ENCODE measurements at regions not wholly inside any gene's neighbourhood (a gene's known extent, or its start where the extent isn't known, plus 50 kb on each side); places are given as distances from the start of the nearest gene placed in this dataset.
"Not testable (repeated sequence)": the region's sequence is repeated elsewhere in the genome, so short reads cannot be mapped to it uniquely, and the experiment has no call there.

DNA sequence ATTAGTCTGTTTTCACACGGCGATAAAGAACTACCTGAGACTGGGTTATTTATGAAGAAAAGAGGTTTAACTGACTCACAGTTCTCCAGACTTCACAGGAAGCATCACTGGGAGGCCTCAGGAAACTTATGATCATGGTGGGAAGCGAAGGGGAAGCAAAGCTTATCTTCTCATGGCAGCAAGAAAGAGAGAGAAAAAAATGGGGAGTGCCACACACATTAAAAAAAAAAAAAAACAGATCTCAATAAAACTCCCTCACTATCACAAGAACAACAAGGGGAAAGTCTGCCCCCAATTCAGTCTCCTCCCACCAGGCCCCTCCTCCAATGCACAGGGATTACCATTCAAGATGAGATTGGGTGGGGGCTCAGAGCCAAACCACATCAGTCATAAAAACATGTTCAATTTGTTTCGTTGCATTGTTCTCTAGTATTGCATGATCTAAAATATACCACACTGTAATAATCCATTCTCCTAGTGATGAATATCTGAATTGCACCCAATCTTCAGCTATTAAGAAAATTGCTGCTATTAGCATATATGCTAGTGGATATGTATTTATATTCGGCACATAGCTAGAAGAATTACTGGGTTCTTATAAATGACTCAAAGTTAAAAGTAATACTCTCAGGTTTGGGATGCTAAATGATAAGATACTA, 328.9 kb upstream of the KCND2 start:
- no peaks in the 10 kb centered on the region for H3K9me3 ChIP-seq (ENCODE audit: control insufficient read depth in 5 of 5, low read length in 5 of 5)
- no peaks in the 10 kb centered on the region for H3K36me3 ChIP-seq (ENCODE audit: control insufficient read depth in 5 of 5, insufficient read depth in 5 of 5, low read length in 5 of 5)
- no peaks in the 10 kb centered on the region for H3K4me1 ChIP-seq (ENCODE audit: control insufficient read depth in 5 of 5, insufficient read depth in 5 of 5, low read length in 5 of 5)
- H3K27me3 ChIP-seq (ENCODE audit: control insufficient read depth in 5 of 5, insufficient read depth in 4 of 5, low read length in 5 of 5), result no peaks in the 10 kb centered on the region
- no peak overlapping the region for H3K4me3 ChIP-seq (ENCODE audit: low read depth in 1 of 5, low read length in 5 of 5)
- no peak overlapping the region for H3K9ac ChIP-seq (ENCODE audit: low read length in 5 of 5)
- no peak overlapping the region for H3K27ac ChIP-seq (ENCODE audit: low read depth, low read length)

DNA sequence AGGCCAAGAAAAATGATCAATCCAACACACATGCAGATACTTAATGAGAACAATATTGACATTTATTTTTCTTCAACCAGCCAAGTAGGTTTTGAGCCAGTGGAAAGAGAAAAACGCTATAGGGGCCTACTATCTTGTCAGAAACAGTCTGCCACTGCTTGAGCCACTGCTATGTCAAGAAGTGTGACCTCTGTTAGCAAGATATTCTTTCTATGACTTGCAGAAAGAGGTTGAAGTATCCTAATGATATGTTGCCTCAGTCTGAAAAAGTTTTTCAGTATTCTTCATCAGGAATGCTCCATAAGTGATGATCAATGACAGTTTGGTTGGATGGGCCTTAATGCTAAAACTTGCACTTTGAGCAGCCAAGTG, 328.4 kb upstream of the KCND2 start:
- no peaks in the 10 kb centered on the region for H3K36me3 ChIP-seq (ENCODE audit: control insufficient read depth in 5 of 5, insufficient read depth in 5 of 5, low read length in 5 of 5)
- no peaks in the 10 kb centered on the region for H3K27me3 ChIP-seq (ENCODE audit: control insufficient read depth in 5 of 5, insufficient read depth in 4 of 5, low read length in 5 of 5)
- no peaks in the 10 kb centered on the region for H3K4me1 ChIP-seq (ENCODE audit: control insufficient read depth in 5 of 5, insufficient read depth in 5 of 5, low read length in 5 of 5)
- H3K27ac ChIP-seq (ENCODE audit: low read depth, low read length), result no peak overlapping the region
- no peak overlapping the region for H3K4me3 ChIP-seq (ENCODE audit: low read depth in 1 of 5, low read length in 5 of 5)
- no peaks in the 10 kb centered on the region for H3K9me3 ChIP-seq (ENCODE audit: control insufficient read depth in 5 of 5, low read length in 5 of 5)
- no peak overlapping the region for H3K9ac ChIP-seq (ENCODE audit: low read length in 5 of 5)

DNA sequence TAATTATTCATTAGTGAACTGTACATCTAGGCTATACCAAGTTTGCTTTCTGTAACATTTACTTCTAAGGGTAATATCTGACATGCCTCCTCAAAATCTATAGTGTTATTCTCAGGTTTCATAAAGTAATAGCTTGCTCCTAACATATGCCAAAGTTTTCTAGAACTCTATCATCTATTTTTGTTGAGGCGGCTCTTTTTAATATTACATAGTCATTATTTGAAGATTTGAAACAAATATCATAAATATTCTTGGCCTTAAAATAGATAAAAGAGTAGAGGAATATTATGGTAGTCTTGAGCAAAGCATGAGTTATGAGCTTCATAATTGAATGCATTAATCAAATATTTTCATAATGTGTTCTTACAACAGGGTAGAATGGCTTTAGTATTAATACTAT, 327.2 kb upstream of the KCND2 start:
- Histone ChIP-seq H3K36me3 (ENCODE audit: control insufficient read depth in 5 of 5, insufficient read depth in 5 of 5, low read length in 5 of 5) (no peaks in the 10 kb centered on the region), H3K4me3 (ENCODE audit: low read depth in 1 of 5, low read length in 5 of 5) (no peak overlapping the region), H3K9me3 (ENCODE audit: control insufficient read depth in 5 of 5, low read length in 5 of 5) (no peaks in the 10 kb centered on the region), H3K4me1 (ENCODE audit: control insufficient read depth in 5 of 5, insufficient read depth in 5 of 5, low read length in 5 of 5) (no peaks in the 10 kb centered on the region), H3K27me3 (ENCODE audit: control insufficient read depth in 5 of 5, insufficient read depth in 4 of 5, low read length in 5 of 5) (no peaks in the 10 kb centered on the region), H3K9ac (ENCODE audit: low read length in 5 of 5) (no peak overlapping the region), H3K27ac (ENCODE audit: low read depth, low read length) (no peak overlapping the region)

DNA sequence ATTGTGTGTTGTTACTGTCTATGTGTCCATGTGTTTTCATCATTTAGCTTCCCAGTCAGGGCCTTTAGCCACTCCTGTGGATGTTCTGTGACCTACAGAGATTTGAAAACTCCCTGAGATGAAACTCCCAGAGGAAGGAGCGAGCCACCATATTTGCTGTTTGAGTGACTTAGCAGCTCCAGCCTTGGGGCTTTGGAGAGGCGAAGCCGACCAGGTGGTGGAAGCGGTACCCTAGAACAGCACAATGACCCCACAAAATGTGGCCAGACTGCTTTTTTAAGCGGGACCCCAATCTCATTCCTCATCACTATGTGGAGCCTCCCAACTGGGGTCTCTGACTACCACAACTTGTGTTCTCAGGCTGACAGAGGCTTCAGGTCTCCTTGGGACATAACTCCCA, 323.9 kb upstream of the KCND2 start:
- Histone ChIP-seq H3K27me3 (ENCODE audit: control insufficient read depth in 5 of 5, insufficient read depth in 4 of 5, low read length in 5 of 5) (no peaks in the 10 kb centered on the region), H3K4me1 (ENCODE audit: control insufficient read depth in 5 of 5, insufficient read depth in 5 of 5, low read length in 5 of 5) (no peaks in the 10 kb centered on the region), H3K27ac (ENCODE audit: low read depth, low read length) (no peak overlapping the region), H3K9me3 (ENCODE audit: control insufficient read depth in 5 of 5, low read length in 5 of 5) (no peaks in the 10 kb centered on the region), H3K9ac (ENCODE audit: low read length in 5 of 5) (no peak overlapping the region), H3K36me3 (ENCODE audit: control insufficient read depth in 5 of 5, insufficient read depth in 5 of 5, low read length in 5 of 5) (no peaks in the 10 kb centered on the region), H3K4me3 (ENCODE audit: low read depth in 1 of 5, low read length in 5 of 5) (no peak overlapping the region)

DNA sequence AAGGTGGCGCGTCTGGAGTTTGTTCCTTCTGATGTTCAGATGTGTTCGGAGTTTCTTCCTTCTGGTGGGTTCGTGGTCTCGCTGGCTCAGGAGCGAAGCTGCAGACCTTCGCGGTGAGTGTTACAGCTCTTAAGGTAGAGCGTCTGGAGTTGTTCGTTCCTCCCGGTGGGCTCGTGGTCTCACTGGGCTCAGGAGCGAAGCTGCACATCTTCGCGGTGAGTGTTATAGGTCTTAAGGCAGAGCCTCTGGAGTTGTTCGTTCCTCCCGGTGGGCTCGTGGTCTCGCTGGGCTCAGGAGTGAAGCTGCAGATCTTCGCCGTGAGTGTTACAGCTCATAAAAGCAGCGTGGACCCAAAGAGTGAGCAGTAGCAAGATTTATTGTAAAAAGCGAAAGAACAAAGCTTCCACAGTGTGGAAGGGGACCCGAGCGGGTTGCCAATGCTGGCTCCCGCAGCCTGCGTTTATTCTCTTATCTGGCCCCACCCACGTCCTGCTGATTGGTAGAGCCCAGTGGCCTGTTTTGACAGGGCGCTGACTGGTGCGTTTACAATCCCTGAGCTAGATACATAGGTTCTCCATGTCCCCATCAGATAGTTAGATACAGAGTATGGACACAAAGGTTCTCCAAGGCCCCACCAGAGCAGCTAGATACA, 322.5 kb upstream of the KCND2 start:
- not testable (repeated sequence) for H3K27ac ChIP-seq (ENCODE audit: low read depth, low read length); H3K9me3 ChIP-seq (ENCODE audit: control insufficient read depth in 5 of 5, low read length in 5 of 5); H3K9ac ChIP-seq (ENCODE audit: low read length in 5 of 5); H3K27me3 ChIP-seq (ENCODE audit: control insufficient read depth in 5 of 5, insufficient read depth in 4 of 5, low read length in 5 of 5); H3K4me1 ChIP-seq (ENCODE audit: control insufficient read depth in 5 of 5, insufficient read depth in 5 of 5, low read length in 5 of 5); H3K36me3 ChIP-seq (ENCODE audit: control insufficient read depth in 5 of 5, insufficient read depth in 5 of 5, low read length in 5 of 5); H3K4me3 ChIP-seq (ENCODE audit: low read depth in 1 of 5, low read length in 5 of 5)

DNA sequence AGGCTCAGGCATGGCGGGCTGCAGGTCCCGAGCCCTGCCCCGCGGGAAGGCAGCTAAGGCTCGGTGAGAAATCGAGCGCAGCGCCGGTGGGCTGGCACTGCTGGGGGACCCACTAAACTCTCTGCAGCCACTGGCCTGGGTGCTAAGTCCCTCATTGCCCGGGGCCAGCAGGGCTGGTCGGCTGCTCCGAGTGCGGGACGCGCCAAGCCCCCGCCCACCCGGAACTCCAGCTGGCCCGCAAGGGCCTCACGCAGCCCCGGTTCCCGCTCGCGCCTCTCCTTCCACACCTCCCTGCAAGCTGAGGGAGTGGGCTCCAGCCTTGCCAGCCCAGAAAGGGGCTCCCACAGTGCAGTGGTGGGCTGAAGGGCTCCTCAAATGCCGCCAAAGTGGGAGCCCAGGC, 321.4 kb upstream of the KCND2 start:
- H3K27ac ChIP-seq (ENCODE audit: low read depth, low read length); H3K4me1 ChIP-seq (ENCODE audit: control insufficient read depth in 5 of 5, insufficient read depth in 5 of 5, low read length in 5 of 5); H3K4me3 ChIP-seq (ENCODE audit: low read depth in 1 of 5, low read length in 5 of 5); H3K9ac ChIP-seq (ENCODE audit: low read length in 5 of 5); H3K36me3 ChIP-seq (ENCODE audit: control insufficient read depth in 5 of 5, insufficient read depth in 5 of 5, low read length in 5 of 5); H3K9me3 ChIP-seq (ENCODE audit: control insufficient read depth in 5 of 5, low read length in 5 of 5); H3K27me3 ChIP-seq (ENCODE audit: control insufficient read depth in 5 of 5, insufficient read depth in 4 of 5, low read length in 5 of 5): not testable (repeated sequence)

DNA sequence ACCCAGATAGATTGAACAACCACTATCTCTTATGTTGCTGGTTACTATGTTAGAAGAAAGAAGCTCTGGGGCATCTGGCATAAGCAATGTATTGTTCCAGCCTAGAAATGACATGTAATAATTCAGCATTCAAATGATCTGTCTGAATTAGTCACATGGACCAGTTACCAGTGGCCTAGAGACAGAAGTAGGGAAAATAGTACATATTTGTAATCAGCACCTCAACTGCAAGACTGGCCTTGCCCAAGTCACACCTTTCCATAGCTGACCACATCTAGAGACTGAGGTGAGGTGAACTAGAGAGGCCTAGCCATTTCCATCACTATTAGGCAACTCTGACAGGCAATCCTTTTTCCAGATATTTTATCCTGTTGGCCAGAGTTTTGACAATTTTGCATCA, 315.6 kb upstream of the KCND2 start:
- H3K4me3 ChIP-seq (ENCODE audit: low read depth in 1 of 5, low read length in 5 of 5), result no peak overlapping the region
- no peaks in the 10 kb centered on the region for H3K4me1 ChIP-seq (ENCODE audit: control insufficient read depth in 5 of 5, insufficient read depth in 5 of 5, low read length in 5 of 5)
- no peaks in the 10 kb centered on the region for H3K36me3 ChIP-seq (ENCODE audit: control insufficient read depth in 5 of 5, insufficient read depth in 5 of 5, low read length in 5 of 5)
- H3K27me3 ChIP-seq (ENCODE audit: control insufficient read depth in 5 of 5, insufficient read depth in 4 of 5, low read length in 5 of 5), result no peaks in the 10 kb centered on the region
- H3K9me3 ChIP-seq (ENCODE audit: control insufficient read depth in 5 of 5, low read length in 5 of 5), result no peaks in the 10 kb centered on the region
- no peak overlapping the region for H3K9ac ChIP-seq (ENCODE audit: low read length in 5 of 5)
- no peak overlapping the region for H3K27ac ChIP-seq (ENCODE audit: low read depth, low read length)

DNA sequence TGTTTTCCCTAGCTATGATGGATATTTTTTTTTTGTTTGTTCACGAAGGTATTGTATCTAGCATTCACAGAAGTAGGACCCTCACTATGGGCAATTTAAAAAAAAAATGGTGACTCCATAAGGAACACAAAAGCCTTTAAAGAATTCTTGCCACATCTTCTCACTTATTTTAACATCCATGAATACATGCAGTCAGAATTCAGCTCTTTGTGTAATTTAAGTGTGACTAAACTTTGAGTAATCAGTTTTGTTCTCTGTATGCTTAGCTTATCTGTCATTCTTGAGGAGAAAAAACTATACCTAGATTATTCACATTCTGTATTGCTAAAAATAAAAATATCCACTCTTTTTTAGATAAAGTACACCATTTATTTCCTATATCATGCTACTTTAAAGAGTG, 313.2 kb upstream of the KCND2 start:
- Histone ChIP-seq H3K9ac (ENCODE audit: low read length in 5 of 5) (no peak overlapping the region), H3K36me3 (ENCODE audit: control insufficient read depth in 5 of 5, insufficient read depth in 5 of 5, low read length in 5 of 5) (no peaks in the 10 kb centered on the region), H3K27me3 (ENCODE audit: control insufficient read depth in 5 of 5, insufficient read depth in 4 of 5, low read length in 5 of 5) (no peaks in the 10 kb centered on the region), H3K27ac (ENCODE audit: low read depth, low read length) (no peak overlapping the region), H3K4me3 (ENCODE audit: low read depth in 1 of 5, low read length in 5 of 5) (no peak overlapping the region), H3K4me1 (ENCODE audit: control insufficient read depth in 5 of 5, insufficient read depth in 5 of 5, low read length in 5 of 5) (no peaks in the 10 kb centered on the region), H3K9me3 (ENCODE audit: control insufficient read depth in 5 of 5, low read length in 5 of 5) (no peaks in the 10 kb centered on the region)

DNA sequence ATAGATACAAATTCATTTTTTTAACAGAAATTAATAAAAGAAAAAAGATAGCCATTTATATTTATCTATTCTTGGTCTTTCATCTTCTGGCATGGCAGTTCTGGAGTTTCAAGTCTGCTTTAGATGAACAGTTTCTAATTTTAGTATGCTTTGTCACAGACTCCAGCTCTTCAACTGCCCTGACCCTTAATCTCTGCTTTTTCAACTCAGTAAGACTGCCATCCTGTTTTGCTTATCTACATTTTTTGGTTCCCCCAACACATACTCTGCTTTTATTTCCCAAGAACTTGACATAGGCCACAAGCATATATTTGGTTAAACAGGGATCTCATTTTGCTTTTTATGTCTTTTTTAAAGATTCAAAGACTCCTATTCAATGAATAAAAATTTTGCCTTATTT, 309.3 kb upstream of the KCND2 start:
- Histone ChIP-seq H3K27me3 (ENCODE audit: control insufficient read depth in 5 of 5, insufficient read depth in 4 of 5, low read length in 5 of 5) (no peaks in the 10 kb centered on the region), H3K36me3 (ENCODE audit: control insufficient read depth in 5 of 5, insufficient read depth in 5 of 5, low read length in 5 of 5) (no peaks in the 10 kb centered on the region), H3K4me3 (ENCODE audit: low read depth in 1 of 5, low read length in 5 of 5) (no peak overlapping the region), H3K9ac (ENCODE audit: low read length in 5 of 5) (no peak overlapping the region), H3K27ac (ENCODE audit: low read depth, low read length) (no peak overlapping the region), H3K4me1 (ENCODE audit: control insufficient read depth in 5 of 5, insufficient read depth in 5 of 5, low read length in 5 of 5) (no peaks in the 10 kb centered on the region), H3K9me3 (ENCODE audit: control insufficient read depth in 5 of 5, low read length in 5 of 5) (no peaks in the 10 kb centered on the region)

DNA sequence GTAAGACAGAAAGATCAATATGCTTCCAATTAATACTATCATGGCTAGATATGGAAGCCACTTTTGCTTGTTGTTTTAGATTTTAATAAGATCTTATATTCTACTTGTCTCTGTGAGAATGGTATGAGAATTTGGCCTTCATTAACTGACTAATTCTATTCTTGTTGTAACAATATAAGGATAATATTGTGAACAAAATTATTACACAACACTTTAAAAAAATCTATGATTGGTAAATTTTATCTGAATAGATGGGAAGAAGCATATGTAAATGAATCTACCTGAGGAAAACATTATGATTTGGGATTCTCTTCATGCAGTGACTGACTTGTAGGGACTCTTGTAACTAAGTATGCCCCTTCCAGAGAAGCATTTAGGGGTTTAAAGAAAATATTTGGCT, 308.9 kb upstream of the KCND2 start:
- Histone ChIP-seq H3K27ac (ENCODE audit: low read depth, low read length) (no peak overlapping the region), H3K9me3 (ENCODE audit: control insufficient read depth in 5 of 5, low read length in 5 of 5) (no peaks in the 10 kb centered on the region), H3K36me3 (ENCODE audit: control insufficient read depth in 5 of 5, insufficient read depth in 5 of 5, low read length in 5 of 5) (no peaks in the 10 kb centered on the region), H3K9ac (ENCODE audit: low read length in 5 of 5) (no peak overlapping the region), H3K4me1 (ENCODE audit: control insufficient read depth in 5 of 5, insufficient read depth in 5 of 5, low read length in 5 of 5) (no peaks in the 10 kb centered on the region), H3K27me3 (ENCODE audit: control insufficient read depth in 5 of 5, insufficient read depth in 4 of 5, low read length in 5 of 5) (no peaks in the 10 kb centered on the region), H3K4me3 (ENCODE audit: low read depth in 1 of 5, low read length in 5 of 5) (no peak overlapping the region)

All from subcutaneous abdominal adipose tissue (tissue), 5 donors.